HL-60 (cell line): ENCODE measurements at regions not wholly inside any gene's neighbourhood (a gene's known extent, or its start where the extent isn't known, plus 50 kb on each side); places are given as distances from the start of the nearest gene placed in this dataset.

ENCODE experiments used
- POLR2AphosphoS5 ChIP-seq: IDR thresholded peaks from 2 replicates; pipeline ENCODE4 v1.6.1; 2012; ENCODE audit warnings: low read depth
- TF ChIP-seq, protein P1 (sequence below): IDR thresholded peaks from one replicate; pipeline ENCODE4 v1.5.1; 2011; ENCODE audit warnings: low read length, control low read depth, inconsistent platforms; ENCODE audit not compliant: insufficient read depth
- TF ChIP-seq, protein P2 (sequence below): IDR thresholded peaks from 2 replicates; pipeline ENCODE4 v1.6.1; 2012; ENCODE audit warnings: low read depth; ENCODE audit not compliant: insufficient replicate concordance

- TF ChIP-seq POLR2AphosphoS5: no peak
- TF ChIP-seq, protein P1, sequence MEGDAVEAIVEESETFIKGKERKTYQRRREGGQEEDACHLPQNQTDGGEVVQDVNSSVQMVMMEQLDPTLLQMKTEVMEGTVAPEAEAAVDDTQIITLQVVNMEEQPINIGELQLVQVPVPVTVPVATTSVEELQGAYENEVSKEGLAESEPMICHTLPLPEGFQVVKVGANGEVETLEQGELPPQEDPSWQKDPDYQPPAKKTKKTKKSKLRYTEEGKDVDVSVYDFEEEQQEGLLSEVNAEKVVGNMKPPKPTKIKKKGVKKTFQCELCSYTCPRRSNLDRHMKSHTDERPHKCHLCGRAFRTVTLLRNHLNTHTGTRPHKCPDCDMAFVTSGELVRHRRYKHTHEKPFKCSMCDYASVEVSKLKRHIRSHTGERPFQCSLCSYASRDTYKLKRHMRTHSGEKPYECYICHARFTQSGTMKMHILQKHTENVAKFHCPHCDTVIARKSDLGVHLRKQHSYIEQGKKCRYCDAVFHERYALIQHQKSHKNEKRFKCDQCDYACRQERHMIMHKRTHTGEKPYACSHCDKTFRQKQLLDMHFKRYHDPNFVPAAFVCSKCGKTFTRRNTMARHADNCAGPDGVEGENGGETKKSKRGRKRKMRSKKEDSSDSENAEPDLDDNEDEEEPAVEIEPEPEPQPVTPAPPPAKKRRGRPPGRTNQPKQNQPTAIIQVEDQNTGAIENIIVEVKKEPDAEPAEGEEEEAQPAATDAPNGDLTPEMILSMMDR: no peak
- TF ChIP-seq, protein P2, sequence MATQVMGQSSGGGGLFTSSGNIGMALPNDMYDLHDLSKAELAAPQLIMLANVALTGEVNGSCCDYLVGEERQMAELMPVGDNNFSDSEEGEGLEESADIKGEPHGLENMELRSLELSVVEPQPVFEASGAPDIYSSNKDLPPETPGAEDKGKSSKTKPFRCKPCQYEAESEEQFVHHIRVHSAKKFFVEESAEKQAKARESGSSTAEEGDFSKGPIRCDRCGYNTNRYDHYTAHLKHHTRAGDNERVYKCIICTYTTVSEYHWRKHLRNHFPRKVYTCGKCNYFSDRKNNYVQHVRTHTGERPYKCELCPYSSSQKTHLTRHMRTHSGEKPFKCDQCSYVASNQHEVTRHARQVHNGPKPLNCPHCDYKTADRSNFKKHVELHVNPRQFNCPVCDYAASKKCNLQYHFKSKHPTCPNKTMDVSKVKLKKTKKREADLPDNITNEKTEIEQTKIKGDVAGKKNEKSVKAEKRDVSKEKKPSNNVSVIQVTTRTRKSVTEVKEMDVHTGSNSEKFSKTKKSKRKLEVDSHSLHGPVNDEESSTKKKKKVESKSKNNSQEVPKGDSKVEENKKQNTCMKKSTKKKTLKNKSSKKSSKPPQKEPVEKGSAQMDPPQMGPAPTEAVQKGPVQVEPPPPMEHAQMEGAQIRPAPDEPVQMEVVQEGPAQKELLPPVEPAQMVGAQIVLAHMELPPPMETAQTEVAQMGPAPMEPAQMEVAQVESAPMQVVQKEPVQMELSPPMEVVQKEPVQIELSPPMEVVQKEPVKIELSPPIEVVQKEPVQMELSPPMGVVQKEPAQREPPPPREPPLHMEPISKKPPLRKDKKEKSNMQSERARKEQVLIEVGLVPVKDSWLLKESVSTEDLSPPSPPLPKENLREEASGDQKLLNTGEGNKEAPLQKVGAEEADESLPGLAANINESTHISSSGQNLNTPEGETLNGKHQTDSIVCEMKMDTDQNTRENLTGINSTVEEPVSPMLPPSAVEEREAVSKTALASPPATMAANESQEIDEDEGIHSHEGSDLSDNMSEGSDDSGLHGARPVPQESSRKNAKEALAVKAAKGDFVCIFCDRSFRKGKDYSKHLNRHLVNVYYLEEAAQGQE: no peak
Observed at GRCh38 chr6:166796610-166797009, 159.7 kb downstream of the RNASET2 start.
